ENCODE measurements at regions not wholly inside any gene's neighbourhood (a gene's known extent, or its start where the extent isn't known, plus 50 kb on each side); places are given as distances from the start of the nearest gene placed in this dataset.

- TF ChIP-seq ELF1 (IDR thresholded peaks at IDR 0.05; ENCODE audit: borderline replicate concordance, low read depth) (no peak), MAX (IDR thresholded peaks at IDR 0.05) (no peak), EZH2 (IDR thresholded peaks at IDR 0.05) (no peak), POLR2A (IDR thresholded peaks at IDR 0.05; ENCODE audit: borderline replicate concordance, extremely low read depth, insufficient read depth, insufficient read length) (no peak), POLR2AphosphoS5 (IDR thresholded peaks at IDR 0.05; ENCODE audit: low read depth, low read length) (no peak), CTCF (IDR thresholded peaks at IDR 0.05 in 2 of 3, conservative IDR thresholded peaks at IDR 0.05 in 1 of 3; ENCODE audit: borderline replicate concordance in 1 of 3, insufficient read depth in 1 of 3, low read depth in 2 of 3, low read length in 2 of 3) (no peak), SP1 (IDR thresholded peaks at IDR 0.05; ENCODE audit: low read depth) (no peak), TCF7L2 (IDR thresholded peaks at IDR 0.05; ENCODE audit: borderline replicate concordance, extremely low read depth, insufficient read depth, insufficient read length) (no peak)
These were observed 63.4 kb upstream of the TARBP1 start for GRCh38 chr1:234542211-234542850.
